ENCODE measurements at regions not wholly inside any gene's neighbourhood (a gene's known extent, or its start where the extent isn't known, plus 50 kb on each side); places are given as distances from the start of the nearest gene placed in this dataset.
"Not testable (repeated sequence)": the region's sequence is repeated elsewhere in the genome, so short reads cannot be mapped to it uniquely, and the experiment has no call there.

DNA sequence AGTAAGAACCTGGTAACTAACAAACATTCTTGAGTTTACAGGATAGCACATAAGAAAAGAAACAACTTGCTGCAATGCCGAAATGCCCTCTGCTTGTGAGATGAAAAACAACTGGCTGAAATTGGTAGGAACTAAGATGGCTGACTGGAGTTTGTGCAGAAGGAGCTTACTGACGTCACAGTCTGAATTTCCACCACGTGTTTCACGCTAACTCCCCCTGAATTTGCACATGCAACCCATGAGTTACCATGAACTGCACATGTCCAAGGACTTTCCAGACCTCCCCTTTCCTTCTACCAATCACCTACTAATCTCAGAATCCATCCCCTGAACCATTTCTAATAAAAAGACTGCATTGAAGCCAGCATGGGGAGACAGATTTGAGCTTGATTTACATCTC is 86.3 kb upstream of the KCND2 start:
- no peak for DNase-seq (ENCODE audit: low spot score)

GRCh38 chr7:120189623-120190022 is 83.4 kb upstream of the KCND2 start:
- DNase-seq (ENCODE audit: low spot score), result no peak

- no peak for DNase-seq (ENCODE audit: low spot score)
Measured at GRCh38 chr7:120190109-120190508, 82.9 kb upstream of the KCND2 start.

DNA sequence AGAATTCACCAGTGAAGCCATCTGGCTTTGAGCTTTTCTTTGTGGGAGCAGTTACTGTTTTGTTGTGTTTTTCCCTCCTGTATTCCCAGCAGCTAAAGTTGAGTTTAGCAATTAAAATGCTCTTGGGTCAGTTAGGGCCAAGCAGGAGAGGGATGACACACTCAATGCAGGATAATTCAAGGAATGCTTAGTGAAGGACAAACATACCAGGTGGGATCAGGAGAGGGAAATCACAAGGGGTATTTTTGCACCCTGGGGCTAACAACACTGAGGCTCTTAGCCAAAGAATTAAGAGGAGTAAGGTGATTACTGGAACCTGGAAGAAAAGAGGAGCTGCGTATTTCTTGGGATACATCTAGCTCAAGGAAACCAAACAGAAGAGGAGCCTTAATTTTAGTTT is 82.4 kb upstream of the KCND2 start:
- DNase-seq (ENCODE audit: low spot score), result no peak

GRCh38 chr7:120191423-120191822 is 81.6 kb upstream of the KCND2 start:
- DNase-seq (ENCODE audit: low spot score), result not testable (repeated sequence)

DNA sequence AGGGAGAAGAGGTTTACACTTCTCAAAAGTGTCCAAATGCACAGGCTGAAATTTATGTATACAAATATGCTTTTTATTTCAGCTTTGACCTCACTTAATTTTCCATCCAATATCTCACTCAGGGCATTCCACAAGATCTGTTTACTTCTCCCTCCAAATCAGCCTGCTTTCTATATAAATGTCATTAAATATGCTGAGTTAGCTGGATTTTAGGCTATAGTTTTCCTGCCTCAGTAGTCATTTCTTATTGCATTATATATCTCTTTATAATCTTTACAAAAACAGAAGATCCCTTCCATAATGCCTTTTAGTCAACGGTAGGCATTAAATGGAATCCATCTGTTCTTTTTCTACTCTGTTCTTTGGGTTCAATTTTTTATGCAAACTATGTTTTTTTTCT is 71.7 kb upstream of the KCND2 start:
- DNase-seq (ENCODE audit: low spot score), result no peak

GRCh38 chr7:120205101-120205500 is 67.9 kb upstream of the KCND2 start:
- no peak for DNase-seq (ENCODE audit: low spot score)

GRCh38 chr7:120207037-120207436 is 65.9 kb upstream of the KCND2 start:
- no peak for DNase-seq (ENCODE audit: low spot score)

- no peak for DNase-seq (ENCODE audit: low spot score)
Measured at GRCh38 chr7:120215654-120216053, 57.3 kb upstream of the KCND2 start.

- DNase-seq (ENCODE audit: low spot score), result no peak
Measured at GRCh38 chr7:120216947-120217346, 56.0 kb upstream of the KCND2 start.

- DNase-seq (ENCODE audit: low spot score), result no peak
Measured at GRCh38 chr7:120218712-120219111, 54.3 kb upstream of the KCND2 start.

GRCh38 chr7:120221666-120222065 is 51.3 kb upstream of the KCND2 start:
- no peak for DNase-seq (ENCODE audit: low spot score)

All from COLO829 (cell line).